Prostate gland (tissue), 2 donors: ENCODE measurements at regions not wholly inside any gene's neighbourhood (a gene's known extent, or its start where the extent isn't known, plus 50 kb on each side); places are given as distances from the start of the nearest gene placed in this dataset.

Experiments used
- POLR2A ChIP-seq: fragments of 450-650 bp; IDR thresholded peaks from one replicate; pipeline ENCODE4 v1.6.1; 2016; ENCODE audit warnings: antibody characterized with exemption, mild to moderate bottlenecking
- TF ChIP-seq, protein P1 (sequence below), 4 experiments: fragments of 200-600 bp in 2 of 4; fragments of 450-650 bp in 2 of 4; sonication (generic) in 2 of 4; IDR thresholded peaks; 1 replicate in 3 of 4; 2 replicates in 1 of 4; pipeline ENCODE4 v1.5.1; 2016 to 2019; ENCODE audit warnings: antibody characterized with exemption in 4 of 4, mild to moderate bottlenecking in 2 of 4, moderate library complexity in 2 of 4

- no peak for TF ChIP-seq POLR2A
- TF ChIP-seq, protein P1, sequence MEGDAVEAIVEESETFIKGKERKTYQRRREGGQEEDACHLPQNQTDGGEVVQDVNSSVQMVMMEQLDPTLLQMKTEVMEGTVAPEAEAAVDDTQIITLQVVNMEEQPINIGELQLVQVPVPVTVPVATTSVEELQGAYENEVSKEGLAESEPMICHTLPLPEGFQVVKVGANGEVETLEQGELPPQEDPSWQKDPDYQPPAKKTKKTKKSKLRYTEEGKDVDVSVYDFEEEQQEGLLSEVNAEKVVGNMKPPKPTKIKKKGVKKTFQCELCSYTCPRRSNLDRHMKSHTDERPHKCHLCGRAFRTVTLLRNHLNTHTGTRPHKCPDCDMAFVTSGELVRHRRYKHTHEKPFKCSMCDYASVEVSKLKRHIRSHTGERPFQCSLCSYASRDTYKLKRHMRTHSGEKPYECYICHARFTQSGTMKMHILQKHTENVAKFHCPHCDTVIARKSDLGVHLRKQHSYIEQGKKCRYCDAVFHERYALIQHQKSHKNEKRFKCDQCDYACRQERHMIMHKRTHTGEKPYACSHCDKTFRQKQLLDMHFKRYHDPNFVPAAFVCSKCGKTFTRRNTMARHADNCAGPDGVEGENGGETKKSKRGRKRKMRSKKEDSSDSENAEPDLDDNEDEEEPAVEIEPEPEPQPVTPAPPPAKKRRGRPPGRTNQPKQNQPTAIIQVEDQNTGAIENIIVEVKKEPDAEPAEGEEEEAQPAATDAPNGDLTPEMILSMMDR (IDR thresholded peaks at IDR 0.05), result no peak
These were observed 262.4 kb upstream of the PSMD7 start for GRCh38 chr16:74034200-74034599.
